IMR-90 (cell line): ENCODE measurements at regions not wholly inside any gene's neighbourhood (a gene's known extent, or its start where the extent isn't known, plus 50 kb on each side); places are given as distances from the start of the nearest gene placed in this dataset.

ENCODE experiments used
- BHLHE40 ChIP-seq: fragments of 150-350 bp; IDR thresholded peaks from 2 replicates; pipeline ENCODE4 v1.6.1; 2016; ENCODE audit warnings: mild to moderate bottlenecking, low read depth, low read length
- CTCF ChIP-seq: conservative IDR thresholded peaks from 2 replicates; pipeline ENCODE4 v1.5.1; 2012; ENCODE audit warnings: mild to moderate bottlenecking, low read depth, low read length, improper control_type of control experiment
- MAZ ChIP-seq: IDR thresholded peaks from 2 replicates; pipeline ENCODE4 v1.6.1; 2012; ENCODE audit warnings: low read depth, mild to moderate bottlenecking, low read length, improper control_type of control experiment, moderate library complexity, borderline replicate concordance
- MXI1 ChIP-seq: IDR thresholded peaks from 2 replicates; pipeline ENCODE4 v1.6.1; 2012; ENCODE audit warnings: low read depth, mild to moderate bottlenecking, low read length, moderate library complexity, borderline replicate concordance
- POLR2A ChIP-seq: IDR thresholded peaks from 2 replicates; pipeline ENCODE4 v1.6.1; 2012; ENCODE audit warnings: mild to moderate bottlenecking, low read depth, low read length
- SMC3 ChIP-seq: fragments of 150-350 bp; IDR thresholded peaks from 2 replicates; pipeline ENCODE4 v1.6.1; 2016; ENCODE audit warnings: low read depth, mild to moderate bottlenecking, antibody characterized with exemption, low read length, moderate library complexity
- TF ChIP-seq, protein P1 (sequence below): fragments of 150-350 bp; IDR thresholded peaks from 2 replicates; pipeline ENCODE4 v1.6.1; 2017; ENCODE audit warnings: mild to moderate bottlenecking, antibody characterized with exemption, low read length, low read depth
- TF ChIP-seq, protein P2 (sequence below): fragments of 150-350 bp; IDR thresholded peaks from 2 replicates; pipeline ENCODE4 v1.6.1; 2016; ENCODE audit warnings: low read depth, mild to moderate bottlenecking, low read length, moderate library complexity, borderline replicate concordance

DNA sequence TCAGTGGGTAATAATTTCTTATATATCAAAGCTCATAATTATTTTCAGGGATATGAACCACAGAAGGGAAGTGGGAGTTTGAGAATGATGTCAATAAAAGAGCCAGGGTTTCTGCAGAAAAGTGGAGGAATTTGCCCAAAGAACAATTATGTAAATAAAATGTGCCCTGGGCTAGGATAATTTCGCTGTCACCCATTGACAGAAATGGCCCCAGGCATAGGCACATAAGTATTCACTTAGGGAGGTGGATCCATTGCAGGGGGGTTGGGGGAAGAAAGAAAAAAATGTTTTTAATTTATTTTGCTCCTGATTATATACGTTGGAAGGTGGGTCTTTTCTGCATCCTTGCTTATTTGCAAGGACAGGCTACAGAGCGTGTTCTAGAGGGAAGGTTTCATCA, 135.1 kb upstream of the IRX2 start:
- TF ChIP-seq SMC3 (no peak), CTCF (no peak), POLR2A (no peak), MXI1 (no peak), BHLHE40 (no peak), MAZ (no peak)
- TF ChIP-seq, protein P1, sequence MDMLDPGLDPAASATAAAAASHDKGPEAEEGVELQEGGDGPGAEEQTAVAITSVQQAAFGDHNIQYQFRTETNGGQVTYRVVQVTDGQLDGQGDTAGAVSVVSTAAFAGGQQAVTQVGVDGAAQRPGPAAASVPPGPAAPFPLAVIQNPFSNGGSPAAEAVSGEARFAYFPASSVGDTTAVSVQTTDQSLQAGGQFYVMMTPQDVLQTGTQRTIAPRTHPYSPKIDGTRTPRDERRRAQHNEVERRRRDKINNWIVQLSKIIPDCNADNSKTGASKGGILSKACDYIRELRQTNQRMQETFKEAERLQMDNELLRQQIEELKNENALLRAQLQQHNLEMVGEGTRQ, result no peak
- TF ChIP-seq, protein P2, sequence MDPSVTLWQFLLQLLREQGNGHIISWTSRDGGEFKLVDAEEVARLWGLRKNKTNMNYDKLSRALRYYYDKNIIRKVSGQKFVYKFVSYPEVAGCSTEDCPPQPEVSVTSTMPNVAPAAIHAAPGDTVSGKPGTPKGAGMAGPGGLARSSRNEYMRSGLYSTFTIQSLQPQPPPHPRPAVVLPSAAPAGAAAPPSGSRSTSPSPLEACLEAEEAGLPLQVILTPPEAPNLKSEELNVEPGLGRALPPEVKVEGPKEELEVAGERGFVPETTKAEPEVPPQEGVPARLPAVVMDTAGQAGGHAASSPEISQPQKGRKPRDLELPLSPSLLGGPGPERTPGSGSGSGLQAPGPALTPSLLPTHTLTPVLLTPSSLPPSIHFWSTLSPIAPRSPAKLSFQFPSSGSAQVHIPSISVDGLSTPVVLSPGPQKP, result no peak
